ENCODE measurements at regions not wholly inside any gene's neighbourhood (a gene's known extent, or its start where the extent isn't known, plus 50 kb on each side); places are given as distances from the start of the nearest gene placed in this dataset.

DNA sequence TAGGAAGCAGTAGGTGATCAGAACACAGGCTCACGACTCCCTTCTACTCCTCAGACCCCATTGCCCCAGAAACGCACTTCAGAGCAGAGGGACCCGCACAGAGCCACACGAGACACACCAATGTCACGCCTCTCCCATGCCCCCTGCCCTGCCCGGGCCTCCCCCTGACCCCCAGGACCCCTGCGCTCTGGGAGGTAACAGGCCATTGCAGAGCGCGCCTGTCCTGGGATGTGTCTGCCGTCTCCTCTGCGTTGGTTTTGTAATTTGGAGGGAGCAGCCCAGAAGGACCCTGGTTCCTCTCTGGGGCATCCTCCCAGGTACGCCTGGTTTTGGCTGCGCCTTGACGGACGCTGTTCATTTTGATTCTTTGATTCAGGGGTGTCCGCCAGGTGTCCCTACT is 85.4 kb downstream of the UNCX start:
- no peak for DNase-seq
- Mint-ChIP-seq H3K27ac (no peak overlapping the region), H3K4me3 (no peak overlapping the region), H3K27me3 (no peaks in the 10 kb centered on the region), H3K36me3 (no peaks in the 10 kb centered on the region), H3K4me1 (ENCODE audit: low read depth) (no peaks in the 10 kb centered on the region), H3K9me3 (no peaks in the 10 kb centered on the region)
- CTCF ChIA-PET = no interaction called here
- intact Hi-C loops (cut with micrococcal nuclease) = no loop called here
- POLR2A ChIA-PET = no interaction called here

DNA sequence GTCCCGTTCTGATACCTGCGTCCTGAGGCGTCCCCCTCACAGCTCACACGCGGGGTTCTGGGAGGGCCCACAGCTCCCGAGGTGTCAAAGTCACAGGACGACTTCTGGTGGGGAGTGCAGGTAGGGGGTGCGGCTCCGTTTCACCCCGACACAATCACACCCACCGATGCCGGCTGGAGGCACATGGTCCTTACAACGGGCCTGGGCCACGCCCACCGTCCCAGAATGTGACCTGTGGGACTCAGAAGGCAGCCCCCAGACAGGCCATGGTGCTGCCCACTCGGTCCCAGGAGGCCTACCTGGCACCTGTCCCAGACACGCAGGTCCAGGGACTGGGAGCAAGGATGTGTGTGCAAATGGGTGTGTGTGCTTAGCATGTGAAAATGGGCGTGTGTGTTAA is 86.0 kb downstream of the UNCX start:
- intact Hi-C loops (cut with micrococcal nuclease) = no loop called here
- ChIA-PET CTCF (no interaction called here), POLR2A (no interaction called here)
- Mint-ChIP-seq H3K27ac (no peak overlapping the region), H3K9me3 (no peaks in the 10 kb centered on the region), H3K27me3 (peaks cover 3% of the 10 kb centered on the region), H3K36me3 (no peaks in the 10 kb centered on the region), H3K4me1 (ENCODE audit: low read depth) (no peaks in the 10 kb centered on the region), H3K4me3 (no peak overlapping the region)
- no peak for DNase-seq

DNA sequence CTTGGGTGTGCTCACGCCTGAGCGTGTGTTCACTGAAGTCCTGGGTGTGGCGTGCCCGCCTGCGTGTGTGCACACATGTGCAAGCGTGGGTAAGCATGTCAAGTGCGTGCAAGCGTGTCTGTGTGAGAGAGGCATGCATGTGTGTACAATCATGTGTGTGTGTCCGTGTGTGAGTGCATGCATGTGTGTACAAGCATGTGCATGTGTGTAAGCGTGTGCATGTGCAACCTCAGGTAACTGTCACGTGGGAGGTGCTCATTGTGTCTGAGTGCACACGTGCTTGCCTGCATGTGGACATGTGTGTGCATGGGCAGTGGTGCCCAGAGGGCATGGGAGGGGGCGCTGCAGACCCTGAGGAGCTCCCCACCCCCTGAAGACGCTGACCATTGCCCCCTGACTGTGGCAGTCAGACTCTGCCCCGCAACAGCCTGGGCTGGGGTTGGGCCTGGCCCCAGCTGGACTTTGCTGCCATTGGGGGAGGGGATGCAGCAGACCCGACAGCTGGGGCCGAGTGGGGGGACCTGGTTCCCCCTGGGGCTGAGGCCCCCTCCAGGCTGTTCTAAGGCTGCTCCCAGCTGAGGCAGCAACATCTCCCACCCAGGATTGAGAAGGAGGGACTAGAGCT is 88.1 kb downstream of the UNCX start:
- no peak overlapping the region for H3K27ac Mint-ChIP-seq
- H3K36me3 Mint-ChIP-seq = no peaks in the 10 kb centered on the region
- no peak overlapping the region for H3K4me3 Mint-ChIP-seq
- H3K9me3 Mint-ChIP-seq = no peaks in the 10 kb centered on the region
- intact Hi-C loops (cut with micrococcal nuclease) = no loop called here
- ChIA-PET POLR2A (no interaction called here), CTCF (no interaction called here)
- H3K27me3 Mint-ChIP-seq = peaks cover 10% of the 10 kb centered on the region
- DNase-seq = no peak
- no peaks in the 10 kb centered on the region for H3K4me1 Mint-ChIP-seq (ENCODE audit: low read depth)

DNA sequence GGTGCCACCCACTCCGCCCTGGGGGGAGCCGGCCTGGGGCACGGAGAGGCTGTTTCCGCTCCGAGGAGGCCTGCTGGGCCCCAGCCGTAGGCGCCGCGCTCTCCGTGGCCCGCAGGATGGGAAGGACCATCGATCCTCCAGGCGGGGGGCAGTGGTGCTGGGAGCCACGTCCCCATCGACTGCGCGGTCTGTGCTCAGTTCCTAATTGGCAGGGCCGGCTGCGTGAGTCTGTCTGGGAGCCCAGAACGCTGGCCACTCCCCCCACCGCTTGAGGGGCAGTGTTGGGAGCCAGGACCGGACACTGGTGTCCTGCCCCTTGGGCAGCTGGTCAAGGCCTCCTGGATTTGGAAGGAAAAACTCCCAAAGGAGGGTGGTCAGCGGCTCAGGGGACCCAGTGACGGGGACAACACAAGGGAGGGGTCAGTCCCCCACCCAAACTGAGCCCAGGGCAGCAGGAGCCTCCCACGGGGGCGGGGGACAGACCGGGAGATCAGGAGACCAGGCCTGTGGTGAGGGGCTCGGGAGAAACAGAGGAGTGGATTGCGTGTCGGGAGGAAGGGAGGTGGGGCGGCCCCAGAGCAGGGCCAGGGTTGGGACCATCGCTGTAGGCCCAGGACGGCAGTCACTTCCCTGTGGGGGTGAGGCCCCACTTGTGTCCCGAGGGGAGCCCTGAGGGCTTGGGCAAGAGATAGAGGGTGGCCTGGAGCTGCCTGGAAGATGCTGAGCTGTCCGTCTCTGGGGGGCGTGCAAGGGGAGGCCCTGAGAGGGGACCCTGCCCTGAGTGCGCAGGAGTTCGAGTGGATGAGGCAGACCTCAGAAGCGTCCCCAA is 89.0 kb downstream of the UNCX start:
- ChIA-PET CTCF (no interaction called here), POLR2A (no interaction called here)
- Mint-ChIP-seq H3K9me3 (no peaks in the 10 kb centered on the region), H3K27ac (no peak overlapping the region), H3K4me3 (no peak overlapping the region), H3K27me3 (peaks cover 10% of the 10 kb centered on the region), H3K36me3 (no peaks in the 10 kb centered on the region), H3K4me1 (ENCODE audit: low read depth) (no peaks in the 10 kb centered on the region)
- no peak for DNase-seq
- intact Hi-C loops (cut with micrococcal nuclease) = no loop called here

DNA sequence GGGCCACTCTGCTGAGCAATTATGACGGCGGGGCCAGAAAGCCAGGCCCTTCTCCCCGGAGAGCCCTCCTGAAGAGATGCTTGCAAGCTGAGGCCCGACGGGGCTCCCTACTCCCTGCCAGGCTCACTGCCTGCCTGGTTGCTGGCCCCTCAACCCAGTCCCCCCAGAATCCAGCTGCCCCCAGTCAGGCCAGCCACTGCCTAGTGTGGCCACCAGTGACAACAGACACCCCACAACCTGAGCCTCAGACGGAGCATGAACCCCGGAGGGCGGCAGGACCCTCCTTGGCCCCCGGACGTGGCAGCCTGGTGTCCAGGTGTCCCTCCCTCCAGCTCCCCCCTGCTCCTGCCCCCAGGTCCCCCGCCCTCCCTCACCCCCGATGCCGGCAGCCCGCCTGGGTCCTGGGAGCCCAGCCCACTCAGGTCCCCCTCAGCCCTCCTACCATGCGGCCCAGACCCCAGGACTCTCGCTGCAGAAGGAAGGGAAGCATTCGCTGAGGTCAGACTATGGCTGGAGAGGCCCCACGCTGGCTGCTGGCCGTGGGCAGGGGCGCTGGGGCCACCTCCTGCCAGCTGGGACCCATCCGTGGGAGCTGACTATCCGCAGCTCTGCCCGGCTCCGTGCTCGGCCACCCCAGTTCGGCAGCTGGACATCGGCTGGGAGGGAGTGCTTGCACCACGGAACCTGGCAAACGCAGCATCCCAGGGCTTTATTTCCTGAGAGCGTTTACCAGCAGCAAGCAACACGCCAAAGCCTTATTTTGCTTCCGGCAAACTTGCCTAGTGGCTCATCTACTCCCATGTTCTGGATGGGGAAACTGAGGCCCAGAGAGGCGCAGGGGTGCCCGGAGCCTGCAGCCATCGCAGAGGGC is 89.8 kb downstream of the UNCX start:
- Mint-ChIP-seq H3K27me3 (peaks cover 10% of the 10 kb centered on the region), H3K9me3 (no peaks in the 10 kb centered on the region), H3K4me3 (no peak overlapping the region), H3K4me1 (ENCODE audit: low read depth) (no peaks in the 10 kb centered on the region), H3K36me3 (no peaks in the 10 kb centered on the region), H3K27ac (no peak overlapping the region)
- DNase-seq = no peak
- intact Hi-C loops (cut with micrococcal nuclease) = no loop called here
- ChIA-PET CTCF (no interaction called here), POLR2A (no interaction called here)

DNA sequence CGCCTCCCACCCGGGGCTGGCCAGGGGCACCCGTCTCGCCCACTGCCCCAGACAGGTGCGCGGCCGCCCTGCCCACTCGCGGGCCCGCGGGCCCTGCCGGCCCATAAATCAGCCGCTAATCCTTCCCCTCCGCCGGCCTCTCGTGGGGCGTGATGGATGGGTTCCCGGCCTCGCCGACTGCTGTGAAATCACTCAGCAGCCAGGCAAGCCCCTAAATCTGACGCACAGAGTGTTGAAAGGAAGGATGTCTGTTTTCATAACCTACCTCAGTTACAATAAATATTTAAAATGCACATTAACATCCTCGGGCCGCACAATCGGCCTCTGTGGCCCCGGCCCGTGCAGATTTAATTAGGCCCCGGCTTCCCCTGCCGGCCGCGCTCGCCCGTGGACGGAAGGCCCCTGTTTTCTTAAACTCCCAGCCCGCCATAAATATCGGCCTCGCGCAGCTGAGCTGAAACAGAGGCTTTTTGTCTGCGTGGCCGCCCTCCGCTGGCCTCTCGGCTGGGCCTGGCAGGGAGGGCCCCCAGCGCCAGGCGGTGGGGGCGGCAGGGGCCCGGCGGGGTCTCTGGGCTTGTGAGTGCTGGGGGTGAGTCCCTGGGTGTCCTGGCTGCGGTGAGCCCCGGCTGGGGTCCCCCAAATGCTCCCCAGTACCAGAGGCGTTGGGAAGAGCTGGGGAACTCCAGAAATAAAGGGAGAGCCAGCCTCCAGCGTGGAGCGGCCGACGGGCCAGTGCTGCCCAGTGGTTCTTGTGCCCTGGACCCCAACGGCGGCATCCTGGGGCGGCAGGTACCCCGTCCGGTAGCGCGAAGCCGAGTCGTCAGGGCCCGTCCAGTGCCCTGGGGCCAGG is 90.7 kb downstream of the UNCX start:
- Mint-ChIP-seq H3K36me3 (no peaks in the 10 kb centered on the region), H3K9me3 (no peaks in the 10 kb centered on the region), H3K27me3 (peaks cover 10% of the 10 kb centered on the region), H3K27ac (no peak overlapping the region), H3K4me3 (no peak overlapping the region), H3K4me1 (ENCODE audit: low read depth) (no peaks in the 10 kb centered on the region)
- no peak for DNase-seq
- intact Hi-C loops (cut with micrococcal nuclease) = no loop called here
- ChIA-PET POLR2A (no interaction called here), CTCF (no interaction called here)

DNA sequence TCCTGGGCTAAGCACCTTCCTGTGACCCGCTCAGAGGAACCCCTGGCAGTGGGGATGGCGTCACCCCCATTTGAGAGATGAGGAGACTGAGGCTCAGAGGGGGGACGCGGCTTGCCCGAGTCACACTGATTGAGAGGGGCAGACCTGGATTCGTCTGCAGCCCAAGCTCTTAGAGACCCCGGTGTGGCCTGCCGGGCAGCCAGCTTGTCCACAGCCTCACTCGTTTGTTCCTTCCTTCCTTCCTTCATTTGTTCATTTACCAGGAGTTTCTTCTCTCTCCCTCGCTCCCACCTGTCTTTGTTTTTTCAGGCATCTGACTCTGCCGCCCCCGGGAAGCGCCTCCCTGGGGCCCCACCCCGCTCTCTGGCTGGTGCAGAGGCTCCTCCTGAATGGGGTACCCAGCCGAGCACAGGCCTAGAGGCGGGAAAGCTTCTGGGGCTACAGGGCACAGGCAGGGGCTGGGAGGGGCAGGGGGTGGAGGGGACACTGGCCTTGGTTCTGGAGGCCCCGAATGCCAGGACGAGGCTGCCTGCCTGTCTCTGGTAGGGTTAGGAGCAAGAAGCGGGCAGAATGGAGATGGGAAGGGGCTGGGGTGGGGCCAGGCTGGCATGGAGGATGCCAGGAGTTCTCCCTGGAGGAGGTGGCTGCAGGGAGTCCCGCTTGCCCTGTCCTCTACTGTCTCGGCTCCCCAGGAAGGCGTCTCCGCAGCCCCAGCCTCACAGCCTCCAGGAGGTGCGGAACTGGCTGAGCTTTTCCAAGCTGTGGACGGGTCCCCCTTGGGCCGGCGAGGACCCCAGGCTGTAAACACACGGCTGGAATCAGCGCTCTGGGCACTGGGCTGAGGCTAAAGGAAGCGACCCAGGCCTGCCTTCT is 91.6 kb downstream of the UNCX start:
- DNase-seq = no peak
- Mint-ChIP-seq H3K4me3 (no peak overlapping the region), H3K4me1 (ENCODE audit: low read depth) (no peaks in the 10 kb centered on the region), H3K9me3 (no peaks in the 10 kb centered on the region), H3K27me3 (peaks cover 10% of the 10 kb centered on the region), H3K36me3 (no peaks in the 10 kb centered on the region), H3K27ac (no peak overlapping the region)
- intact Hi-C loops (cut with micrococcal nuclease) = no loop called here
- ChIA-PET POLR2A (no interaction called here), CTCF (no interaction called here)

DNA sequence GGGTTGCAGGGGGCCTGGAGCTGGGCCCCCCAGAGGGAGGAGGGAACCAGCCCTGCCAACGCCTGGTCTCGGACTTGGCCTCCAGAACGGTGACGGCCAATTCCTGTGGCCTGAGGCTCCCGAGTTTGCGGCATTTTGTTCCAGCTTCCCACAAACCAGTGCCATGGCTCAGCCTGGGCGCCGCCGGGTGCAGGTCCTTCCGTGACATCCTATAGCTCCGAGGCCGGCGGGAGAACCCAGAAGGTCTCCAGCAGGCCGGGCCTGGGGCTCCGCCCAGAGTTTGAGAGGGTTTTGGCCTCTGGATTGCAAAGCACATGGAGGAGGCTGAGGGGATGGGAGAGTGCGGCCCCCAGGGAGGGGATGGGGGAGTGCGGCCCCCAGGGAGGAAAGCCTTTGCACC is 92.6 kb downstream of the UNCX start:
- ChIA-PET CTCF (no interaction called here), POLR2A (no interaction called here)
- Mint-ChIP-seq H3K27ac (no peak overlapping the region), H3K27me3 (peaks cover 13% of the 10 kb centered on the region), H3K4me3 (no peak overlapping the region), H3K36me3 (no peaks in the 10 kb centered on the region), H3K9me3 (no peaks in the 10 kb centered on the region), H3K4me1 (ENCODE audit: low read depth) (no peaks in the 10 kb centered on the region)
- intact Hi-C loops (cut with micrococcal nuclease) = no loop called here
- no peak for DNase-seq

DNA sequence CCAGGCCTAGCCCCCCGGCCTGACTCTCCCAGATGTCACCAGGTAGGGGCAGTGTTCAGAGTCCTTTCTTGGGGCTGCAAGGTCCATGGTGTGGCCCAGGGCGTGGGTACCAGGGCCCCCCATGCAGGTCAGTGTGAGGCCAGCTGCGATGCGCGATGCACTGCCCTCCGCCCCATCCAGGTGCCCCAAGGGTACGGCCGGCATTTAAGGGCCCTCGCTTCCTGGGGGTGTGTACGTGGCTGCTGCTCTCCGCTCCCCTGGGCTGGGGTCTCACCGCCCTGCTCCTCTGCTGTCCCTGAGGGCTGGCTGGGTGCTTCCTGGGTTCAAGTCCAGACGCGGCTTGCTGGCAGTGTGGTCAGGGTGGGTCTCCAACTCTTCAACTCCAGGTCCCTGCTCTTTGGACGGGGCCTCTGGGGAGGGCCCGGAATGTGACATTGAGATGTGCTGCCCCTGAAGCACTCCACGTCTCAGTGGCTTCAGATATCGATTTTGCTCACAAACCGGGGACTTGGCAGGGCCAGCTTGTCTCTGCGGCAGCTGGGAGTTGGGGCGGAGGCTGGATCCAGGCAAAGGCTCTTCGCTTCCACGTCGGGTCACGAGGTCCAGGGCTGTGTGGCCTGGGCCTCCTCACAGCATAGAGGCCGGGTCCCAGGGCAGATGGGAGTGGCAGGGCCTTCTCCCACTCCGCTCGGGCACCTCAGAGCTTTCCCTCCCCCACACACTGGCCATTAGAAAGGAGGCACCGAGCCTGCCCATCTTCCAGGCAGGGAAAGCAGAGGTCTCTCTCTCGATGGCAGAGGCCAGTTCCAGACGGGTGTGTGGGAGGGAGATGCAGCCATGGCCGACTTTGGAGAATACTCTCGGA is 93.2 kb downstream of the UNCX start:
- Mint-ChIP-seq H3K4me1 (ENCODE audit: low read depth) (no peaks in the 10 kb centered on the region), H3K36me3 (no peaks in the 10 kb centered on the region), H3K4me3 (no peak overlapping the region), H3K27me3 (peaks cover 13% of the 10 kb centered on the region), H3K27ac (no peak overlapping the region), H3K9me3 (no peaks in the 10 kb centered on the region)
- ChIA-PET POLR2A (no interaction called here), CTCF (no interaction called here)
- intact Hi-C loops (cut with micrococcal nuclease) = no loop called here
- no peak for DNase-seq

DNA sequence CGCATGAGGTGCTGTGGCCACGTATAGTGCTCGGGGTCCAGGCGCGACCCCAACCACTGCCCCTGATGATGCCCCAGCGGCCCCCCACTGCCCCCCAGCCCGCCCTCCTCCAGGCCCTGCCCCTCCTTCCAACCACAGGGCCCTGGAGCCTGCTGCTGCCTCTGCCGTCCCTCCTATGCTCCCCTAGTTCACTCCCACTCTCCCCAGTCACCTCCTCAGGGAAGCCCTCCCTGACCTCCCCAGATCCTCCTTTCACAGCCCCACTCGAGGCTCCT is 93.8 kb downstream of the UNCX start:
- Mint-ChIP-seq H3K4me3 (no peak overlapping the region), H3K27me3 (peaks cover 13% of the 10 kb centered on the region), H3K4me1 (ENCODE audit: low read depth) (no peaks in the 10 kb centered on the region), H3K36me3 (no peaks in the 10 kb centered on the region), H3K9me3 (no peaks in the 10 kb centered on the region), H3K27ac (no peak overlapping the region)
- CTCF ChIA-PET = no interaction called here
- intact Hi-C loops (cut with micrococcal nuclease) = no loop called here
- no peak for DNase-seq
- POLR2A ChIA-PET = no interaction called here

DNA sequence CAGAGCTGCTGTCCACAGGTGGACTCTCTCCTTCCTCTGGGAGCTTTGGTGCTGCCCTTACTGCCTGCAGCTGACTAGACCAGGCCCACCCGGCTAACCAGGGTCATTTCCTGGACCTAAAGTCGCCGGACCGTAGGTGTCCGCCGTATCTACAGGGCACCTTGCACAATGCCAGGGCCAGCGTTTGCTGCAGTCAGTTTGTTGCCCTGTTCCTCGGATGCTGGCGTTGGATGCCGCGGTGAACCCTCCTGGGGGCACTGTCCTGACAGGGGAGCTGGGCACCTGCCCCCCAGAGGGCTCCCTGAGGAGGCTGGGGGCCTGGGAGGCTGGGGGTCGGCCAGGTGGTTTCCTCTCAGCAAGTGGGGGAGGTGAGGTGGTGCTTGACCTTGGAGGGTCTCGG is 96.6 kb downstream of the UNCX start:
- no peaks in the 10 kb centered on the region for H3K9me3 Mint-ChIP-seq
- H3K4me1 Mint-ChIP-seq (ENCODE audit: low read depth) = no peaks in the 10 kb centered on the region
- CTCF ChIA-PET = no interaction called here
- peaks cover 20% of the 10 kb centered on the region for H3K27me3 Mint-ChIP-seq
- no peak for DNase-seq
- intact Hi-C loops (cut with micrococcal nuclease) = no loop called here
- POLR2A ChIA-PET = no interaction called here
- no peak overlapping the region for H3K4me3 Mint-ChIP-seq
- no peaks in the 10 kb centered on the region for H3K36me3 Mint-ChIP-seq
- no peak overlapping the region for H3K27ac Mint-ChIP-seq

Measured in activated CD4-positive, alpha-beta memory T cell treated with anti-CD3 and anti-CD28 coated beads for 36 hours (primary cell).